Head of caudate nucleus (tissue), 42 donors: ENCODE measurements at regions not wholly inside any gene's neighbourhood (a gene's known extent, or its start where the extent isn't known, plus 50 kb on each side); places are given as distances from the start of the nearest gene placed in this dataset.

Experiments
- DNase-seq, 42 donors: peaks; one replicate each; pipeline versions ENCODE4 v3.0.0 to v3.0.0-alpha.2; 2020 to 2021; ENCODE audit warnings: mixed read lengths in 7 of 42
- intact Hi-C: fragments of 100-400 bp; cut with DNase I; formaldehyde crosslinking; loops from one replicate; pipeline ENCODE4 v1.15.0; 2022

DNA sequence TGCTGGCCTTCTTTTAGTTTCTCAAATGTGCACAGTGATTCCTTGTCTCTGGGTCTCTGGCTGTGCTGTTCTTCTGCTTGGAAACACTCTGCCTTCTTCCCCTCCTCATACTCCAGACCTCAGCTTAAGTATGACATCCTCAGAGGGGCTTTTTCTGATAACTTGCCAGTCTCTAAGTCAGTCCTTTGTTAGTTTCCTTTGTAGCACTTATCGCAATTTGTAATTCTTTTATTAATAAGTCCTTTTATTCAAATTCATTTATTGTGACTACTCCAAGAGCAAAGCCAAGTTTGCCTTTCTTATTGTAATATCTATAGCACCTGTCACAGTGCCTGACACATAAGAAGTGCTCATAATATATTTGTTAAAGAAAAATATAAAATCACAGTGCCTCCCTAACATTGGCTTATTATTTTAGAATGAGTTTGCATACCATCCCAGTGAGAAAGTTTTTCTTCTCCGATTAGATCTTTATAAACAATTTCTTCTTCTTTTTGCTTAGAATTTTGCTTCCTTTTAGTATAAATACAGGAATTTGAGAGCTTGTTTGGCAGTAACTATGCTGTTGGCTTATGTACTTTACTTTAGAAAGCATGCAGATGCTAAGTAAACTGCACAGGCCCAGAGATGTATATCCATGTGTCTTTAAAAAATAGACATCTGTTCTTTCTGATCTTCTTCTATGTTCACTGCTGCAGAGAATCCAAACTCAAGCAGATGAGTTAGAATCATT, 198.0 kb downstream of the GAS1 start:
- no peak for DNase-seq
- intact Hi-C loops, result no loop called here

- intact Hi-C loops, result no loop called here
- no peak for DNase-seq
These were observed 199.6 kb downstream of the GAS1 start for GRCh38 chr9:86747711-86748110.

GRCh38 chr9:86741311-86742208, 205.7 kb downstream of the GAS1 start:
- intact Hi-C loops, result no loop called here
- DNase-seq, result no peak

GRCh38 chr9:86735772-86736458, 211.4 kb downstream of the GAS1 start:
- no peak for DNase-seq
- intact Hi-C loops, result no loop called here

DNA sequence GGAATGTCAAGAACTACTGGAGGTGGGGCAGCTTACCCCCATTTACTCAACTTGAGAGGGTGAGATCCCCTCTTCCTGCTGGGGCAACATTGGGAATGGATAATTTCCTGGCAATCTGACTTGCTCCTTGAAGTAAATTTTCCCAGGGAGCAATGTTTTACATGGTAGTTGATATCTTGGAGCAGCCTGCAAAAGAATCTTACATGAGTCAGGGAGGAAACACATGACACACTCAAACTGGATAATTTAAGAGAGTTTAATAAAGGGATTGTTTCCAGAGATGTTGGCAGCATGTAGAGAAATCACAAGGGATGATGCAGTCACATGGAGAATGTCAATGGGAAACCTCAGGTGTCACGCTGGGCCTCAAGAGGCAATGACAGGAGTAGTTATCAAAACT, 212.5 kb downstream of the GAS1 start:
- DNase-seq, result no peak
- intact Hi-C loops, result no loop called here

GRCh38 chr9:86733929-86734328, 213.4 kb downstream of the GAS1 start:
- intact Hi-C loops, result no loop called here

DNA sequence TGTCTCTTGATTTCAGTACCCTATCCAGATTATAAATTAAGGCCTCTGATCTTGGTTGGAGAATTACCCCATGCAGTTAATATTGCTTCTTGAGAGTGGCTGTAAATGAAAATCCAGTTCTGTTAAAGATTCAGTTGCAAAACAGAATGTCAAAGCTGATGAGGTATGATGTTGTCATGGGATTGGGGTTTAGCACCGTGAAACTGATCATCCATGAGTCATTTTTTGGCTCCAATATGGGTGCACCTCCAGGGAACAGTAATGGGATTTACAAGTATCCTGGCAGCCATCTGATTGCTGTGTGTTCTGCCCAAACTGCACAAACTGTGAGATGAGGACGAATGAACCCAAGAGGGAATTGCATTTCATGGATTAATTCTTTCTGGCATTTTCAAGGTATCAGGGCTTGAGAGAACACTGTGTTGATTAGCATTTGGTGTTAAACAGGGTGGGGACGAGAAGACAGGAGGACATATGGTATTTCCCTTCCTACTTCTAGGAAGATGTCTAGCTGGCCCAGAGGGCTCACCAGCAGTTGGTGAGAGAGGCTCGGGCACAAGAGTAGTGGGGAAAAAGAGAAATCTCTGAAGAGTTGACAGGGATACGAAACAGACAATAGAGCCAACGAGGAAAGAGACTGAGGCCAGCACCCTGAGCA, 214.7 kb downstream of the GAS1 start:
- intact Hi-C loops, result no loop called here

More at GRCh38 chr9:86733929-86734328, 213.4 kb downstream of the GAS1 start:
- DNase-seq, result no peak

GRCh38 chr9:86731511-86732063, 215.7 kb downstream of the GAS1 start:
- DNase-seq, result no peak

More for the DNA sequence above, 214.7 kb downstream of the GAS1 start:
- DNase-seq, result no peak

DNA sequence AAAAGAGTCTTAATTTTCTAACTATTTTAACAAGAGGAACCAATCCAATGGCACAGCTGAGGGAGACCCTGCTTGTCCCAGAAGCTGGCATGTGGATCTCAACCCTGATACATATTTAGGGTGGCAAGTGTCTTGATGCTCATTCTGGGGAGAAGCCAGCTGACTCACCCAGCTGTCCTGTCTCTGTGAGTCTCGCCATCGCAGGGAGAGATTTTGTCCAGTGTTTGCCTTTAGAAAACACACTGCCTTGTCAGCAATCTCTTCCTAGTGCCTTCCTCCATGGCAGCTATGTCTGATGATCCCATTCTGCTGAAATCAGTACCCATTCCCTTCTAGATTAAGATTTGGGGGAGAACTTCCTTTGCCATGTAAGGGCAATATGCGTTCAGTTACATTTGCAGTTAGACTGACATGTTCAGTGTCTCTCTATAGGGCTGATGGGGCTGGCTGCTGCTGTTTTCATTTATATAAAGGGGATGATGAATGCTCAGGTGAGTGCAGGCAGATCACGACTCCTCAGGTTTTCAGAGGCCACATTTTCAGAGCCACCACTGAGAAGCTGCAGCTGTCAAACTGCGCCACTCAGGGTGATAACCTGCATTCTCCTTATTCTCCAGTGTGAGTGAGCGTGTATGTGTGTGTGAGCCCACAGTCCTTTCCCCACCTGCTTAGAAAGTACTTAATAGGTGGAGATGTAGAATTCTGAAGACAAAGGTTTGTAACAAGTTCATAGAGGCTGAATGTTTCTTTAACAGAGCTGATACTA, 217.0 kb downstream of the GAS1 start:
- DNase-seq, result no peak
- intact Hi-C loops, result no loop called here

More at GRCh38 chr9:86731511-86732063, 215.7 kb downstream of the GAS1 start:
- intact Hi-C loops, result no loop called here

- intact Hi-C loops, result no loop called here
- no peak for DNase-seq
These were observed 222.8 kb downstream of the GAS1 start for GRCh38 chr9:86724529-86724928.

GRCh38 chr9:86723346-86723745, 224.0 kb downstream of the GAS1 start:
- no peak for DNase-seq
- intact Hi-C loops, result no loop called here

GRCh38 chr9:86722706-86723075, 224.6 kb downstream of the GAS1 start:
- DNase-seq, result no peak
- intact Hi-C loops, result no loop called here

- intact Hi-C loops, result no loop called here
- DNase-seq, result peak in 5 of 42 donors; percentile 5 to 35 (median 8)
These were observed 225.2 kb downstream of the GAS1 start for GRCh38 chr9:86721843-86722705.

DNA sequence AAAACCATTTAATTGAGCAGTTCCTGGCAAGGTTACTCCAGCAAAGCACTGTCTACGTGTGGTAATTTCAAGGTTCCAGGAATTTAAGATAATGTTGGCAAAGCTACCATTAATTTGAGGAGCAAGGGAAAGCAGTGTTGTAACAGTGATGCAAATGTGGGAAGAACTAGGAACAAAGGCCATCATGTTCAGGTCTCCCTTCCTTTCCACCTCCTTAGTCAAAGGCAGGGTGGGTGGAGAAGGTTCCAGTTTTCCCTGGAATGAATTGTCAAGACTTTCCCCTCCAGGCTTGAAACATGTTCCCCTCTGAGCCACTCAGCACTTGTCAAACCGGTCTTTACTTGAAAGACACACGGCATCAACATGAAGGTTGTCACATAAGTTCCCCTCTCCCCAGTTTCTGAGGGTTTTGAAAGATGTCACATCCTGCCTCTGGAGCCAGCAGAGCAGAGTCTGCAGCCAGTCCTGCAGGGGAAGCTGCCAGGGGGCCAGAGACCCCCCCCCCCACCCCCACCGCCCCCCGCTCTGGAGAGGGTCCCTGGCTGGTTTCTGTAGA, 226.0 kb downstream of the GAS1 start:
- intact Hi-C loops, result no loop called here
- DNase-seq, result no peak

DNA sequence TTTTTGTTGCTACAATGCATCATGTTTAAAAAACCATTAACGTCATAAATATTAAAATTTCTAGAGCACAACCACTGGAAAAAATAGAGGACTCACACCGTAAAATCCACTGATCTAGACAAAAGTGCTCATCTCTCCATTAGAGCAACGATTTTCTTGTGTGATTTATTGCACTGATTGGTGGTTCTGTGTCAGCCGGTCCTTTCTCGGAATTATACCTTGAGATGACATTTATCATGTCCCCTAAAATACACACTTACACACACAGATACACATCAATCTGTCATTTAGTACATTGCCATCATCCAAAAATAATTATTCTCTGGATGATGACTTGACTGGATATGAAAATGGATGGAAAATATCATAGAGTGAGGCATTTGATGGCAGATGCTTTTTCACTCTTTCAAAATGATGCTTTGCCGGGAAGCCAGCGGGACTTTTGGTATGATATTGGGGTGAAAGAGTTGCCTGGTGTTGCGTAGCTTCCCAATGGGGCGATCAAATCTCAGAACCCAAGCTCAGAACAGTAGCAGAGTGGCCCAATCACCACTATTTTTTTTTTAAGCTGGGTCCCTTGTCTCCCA, 226.6 kb downstream of the GAS1 start:
- intact Hi-C loops, result no loop called here
- DNase-seq, result no peak

DNA sequence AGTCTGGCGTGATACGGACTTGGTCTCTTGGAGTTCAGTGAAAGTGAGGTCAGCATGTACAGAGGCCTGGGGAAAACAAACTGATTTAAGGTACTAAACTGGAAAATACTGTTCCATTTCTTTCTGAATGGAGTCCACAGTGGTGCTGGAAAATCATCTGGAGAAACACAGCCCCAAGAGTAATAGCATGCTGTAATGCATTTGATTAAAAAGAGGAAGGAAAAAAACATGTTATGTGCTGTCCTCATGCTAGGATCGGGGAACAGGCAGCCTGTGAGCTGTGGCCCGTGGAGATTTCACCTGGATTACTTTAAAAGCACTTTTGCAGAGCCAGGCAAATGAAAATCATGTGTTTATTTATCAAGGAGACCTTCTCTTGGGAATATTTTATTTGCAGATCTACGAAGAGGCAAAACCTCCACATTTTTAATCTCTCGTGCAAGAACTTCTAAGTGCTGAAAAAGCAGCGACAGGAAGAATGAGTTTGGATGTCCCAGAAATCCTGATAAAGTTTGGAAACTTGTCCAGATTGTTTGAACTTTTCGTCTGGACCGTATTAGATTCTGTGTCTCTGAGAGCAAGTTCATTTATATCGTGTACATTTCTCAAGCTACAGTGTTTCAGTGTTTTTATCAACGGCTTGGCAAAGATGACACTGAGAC, 228.8 kb downstream of the GAS1 start:
- intact Hi-C loops, result no loop called here
- DNase-seq, result no peak
